Pancreas (tissue), 10 donors: ENCODE measurements at regions not wholly inside any gene's neighbourhood (a gene's known extent, or its start where the extent isn't known, plus 50 kb on each side); places are given as distances from the start of the nearest gene placed in this dataset.

Experiments
- ATAC-seq, 4 donors: fragments of 200-7000 bp; cut with Tn5 transposase; one replicate each; pipeline versions ENCODE4 v1.8.0 to v1.9.1; 2020; ENCODE audit warnings: mild to moderate bottlenecking in 4 of 4, moderate library complexity in 4 of 4
- DNase-seq, 6 donors: peaks; one replicate each; pipeline ENCODE4 v3.0.0-alpha.2; 2020
- FAIRE-seq: peaks from 2 replicates; lab custom pipeline; 2012; peaks lifted over from hg19 to GRCh38; lab: Jason Lieb, UNC
- H3K27ac ChIP-seq, 4 donors: fragments of 200-600 bp; sonication (generic); 1 replicate in 3 of 4; 2 replicates in 1 of 4; pipeline versions ENCODE4 v1.5.0 to v1.8.0; 2020
- H3K27me3 ChIP-seq, 4 donors: fragments of 200-600 bp; one replicate each; pipeline ENCODE4 v1.8.0; 2021
- H3K36me3 ChIP-seq, 3 donors: fragments of 200-600 bp; sonication (generic) in 1 of 3; one replicate each; pipeline versions ENCODE4 v1.5.0 to v1.8.0; 2020 to 2021
- H3K4me1 ChIP-seq, 3 donors: fragments of 200-600 bp; one replicate each; pipeline ENCODE4 v1.8.0; 2021
- H3K4me3 ChIP-seq, 4 donors: fragments of 200-600 bp; sonication (generic) in 2 of 4; one replicate each; pipeline versions ENCODE4 v1.5.0 to v1.8.0; 2020 to 2021
- H3K9me3 ChIP-seq, 4 donors: fragments of 200-600 bp; one replicate each; pipeline ENCODE4 v1.8.0; 2021
- WGBS, 2 donors: extraction: QIAGEN DNeasy Blood & Tissue Kit; methylation state at CpG; one replicate each; pipeline ENCODE4 v1.1.7; 2013; 5-methylcytosine and 5-hydroxymethylcytosine counted together
- intact Hi-C, 3 donors: fragments of 100-400 bp; cut with DNase I; formaldehyde crosslinking; loops; one replicate each; pipeline versions ENCODE4 v1.11.1 to v1.14.2; 2022
- TF ChIP-seq, protein P1 (sequence below), 4 donors: fragments of 200-600 bp; sonication (generic) in 3 of 4; IDR thresholded peaks; one replicate each; pipeline versions ENCODE4 v1.5.0 to v1.8.0; 2021; ENCODE audit warnings: antibody characterized with exemption in 4 of 4
- donor health status: healthy with polysubstance abuse.
- donor health status: DM: no; HTN: no; CAD: no; lungs with moderate emphysema.
- donor health status: DM: no; HTN: no; CAD: no.
- donor health status: control.
- donor health status: control.
- donor health status: Bipolar disorder and iron deficiency.
- donor health status: DM: yes; HTN: yes; CAD: no.
- donor health status: DM: no; HTN: no; CAD: no.
- donor health status: DM: no; HTN: no; CAD: no.
- donor health status: DM: yes; HTN: yes; CAD: no.

DNA sequence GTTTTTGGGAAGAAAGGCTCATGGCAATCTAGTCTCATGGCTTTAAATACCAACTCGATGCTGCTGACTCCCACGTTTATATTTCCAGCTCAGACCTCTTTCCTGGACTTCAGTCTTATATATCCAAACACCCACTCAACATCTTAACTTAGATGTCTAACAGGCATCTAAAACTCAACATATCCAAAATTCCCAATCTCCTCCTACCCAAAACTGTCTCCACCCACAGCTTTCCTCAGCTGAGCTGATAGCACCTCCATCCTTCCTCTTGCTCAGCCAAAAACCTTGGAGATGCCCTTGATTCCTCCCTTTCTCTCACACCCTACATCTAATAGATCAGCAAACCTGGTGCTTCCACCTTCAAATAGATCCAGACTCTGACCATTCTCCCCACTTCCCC, 202.5 kb downstream of the TLE3 start:
- DNase-seq, result no peak
- no peak for FAIRE-seq
- Histone ChIP-seq H3K4me3 (no peak overlapping the region), H3K9me3 (no peaks in the 10 kb centered on the region), H3K36me3 (no peaks in the 10 kb centered on the region), H3K27me3 (no peaks in the 10 kb centered on the region), H3K4me1 (no peaks in the 10 kb centered on the region), H3K27ac (no peak overlapping the region)
- WGBS, 2 donors, result 51 to 68% methylated on average over 2 of the region's 2 CpGs
- TF ChIP-seq, protein P1, sequence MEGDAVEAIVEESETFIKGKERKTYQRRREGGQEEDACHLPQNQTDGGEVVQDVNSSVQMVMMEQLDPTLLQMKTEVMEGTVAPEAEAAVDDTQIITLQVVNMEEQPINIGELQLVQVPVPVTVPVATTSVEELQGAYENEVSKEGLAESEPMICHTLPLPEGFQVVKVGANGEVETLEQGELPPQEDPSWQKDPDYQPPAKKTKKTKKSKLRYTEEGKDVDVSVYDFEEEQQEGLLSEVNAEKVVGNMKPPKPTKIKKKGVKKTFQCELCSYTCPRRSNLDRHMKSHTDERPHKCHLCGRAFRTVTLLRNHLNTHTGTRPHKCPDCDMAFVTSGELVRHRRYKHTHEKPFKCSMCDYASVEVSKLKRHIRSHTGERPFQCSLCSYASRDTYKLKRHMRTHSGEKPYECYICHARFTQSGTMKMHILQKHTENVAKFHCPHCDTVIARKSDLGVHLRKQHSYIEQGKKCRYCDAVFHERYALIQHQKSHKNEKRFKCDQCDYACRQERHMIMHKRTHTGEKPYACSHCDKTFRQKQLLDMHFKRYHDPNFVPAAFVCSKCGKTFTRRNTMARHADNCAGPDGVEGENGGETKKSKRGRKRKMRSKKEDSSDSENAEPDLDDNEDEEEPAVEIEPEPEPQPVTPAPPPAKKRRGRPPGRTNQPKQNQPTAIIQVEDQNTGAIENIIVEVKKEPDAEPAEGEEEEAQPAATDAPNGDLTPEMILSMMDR (IDR thresholded peaks at IDR 0.05), result no peak
- intact Hi-C loops, result loop anchor here in 1 of 3 donors (10.0 kb wide), 1 partner anchor 370 kb away; no protein-coding TSS in a partner anchor
- ATAC-seq, result no peak

DNA sequence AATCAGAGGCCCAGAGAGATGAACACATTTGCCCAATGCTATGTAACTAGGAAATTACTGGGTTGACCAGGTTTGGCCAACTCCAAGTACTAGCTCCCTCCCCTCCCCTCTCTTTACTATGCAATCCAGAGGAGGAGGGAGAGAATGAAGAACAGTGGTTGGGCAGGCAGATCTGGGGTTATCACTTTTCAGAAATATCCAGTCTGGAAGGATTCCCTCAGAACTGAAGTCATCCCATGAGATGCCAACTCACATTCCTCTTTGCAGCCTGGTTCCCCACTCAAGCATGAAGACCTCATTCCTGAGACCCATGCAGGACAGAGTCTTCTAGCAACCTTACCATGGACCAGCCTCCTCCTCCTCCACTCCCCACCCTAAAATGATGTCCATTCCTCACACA, 201.1 kb downstream of the TLE3 start:
- FAIRE-seq, result no peak

DNA sequence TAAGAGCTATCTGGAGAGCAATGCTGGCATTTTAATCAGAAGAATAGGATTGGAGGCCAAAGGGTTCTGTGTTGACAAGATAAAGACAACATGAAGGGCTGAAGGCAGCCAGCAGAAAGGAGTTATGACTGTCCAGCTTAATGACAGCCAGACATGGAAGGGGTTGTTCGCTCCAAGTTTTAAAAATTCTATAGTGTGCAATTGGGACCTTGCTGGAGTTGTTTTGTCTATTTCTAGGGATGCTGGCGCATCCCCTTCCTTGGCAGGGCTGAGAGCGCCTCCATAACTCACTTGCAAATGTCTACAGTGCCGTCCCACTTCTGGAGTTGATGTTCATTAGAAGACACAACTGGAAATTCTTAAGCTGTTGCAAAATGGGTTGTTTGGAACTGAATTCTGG, 200.7 kb downstream of the TLE3 start:
- ATAC-seq (no peak), FAIRE-seq (no peak), DNase-seq (no peak)
- H3K4me3 ChIP-seq, result no peak overlapping the region
- H3K9me3 ChIP-seq, result no peaks in the 10 kb centered on the region
- intact Hi-C loops, result loop anchor here in 1 of 3 donors (10.0 kb wide), 1 partner anchor 372 kb away; no protein-coding TSS in a partner anchor
- WGBS, 2 donors, result 87 to 92% methylated on average over 4 of the region's 4 CpGs
- no peaks in the 10 kb centered on the region for H3K4me1 ChIP-seq
- H3K27ac ChIP-seq, result no peak overlapping the region
- no peaks in the 10 kb centered on the region for H3K27me3 ChIP-seq
- no peaks in the 10 kb centered on the region for H3K36me3 ChIP-seq
- TF ChIP-seq, protein P1 (IDR thresholded peaks at IDR 0.05), result no peak

More for the DNA sequence above, 201.1 kb downstream of the TLE3 start:
- intact Hi-C loops, result loop anchor here in 1 of 3 donors (10.0 kb wide), 1 partner anchor 372 kb away; no protein-coding TSS in a partner anchor
- no peaks in the 10 kb centered on the region for H3K27me3 ChIP-seq
- ATAC-seq (no peak), DNase-seq (no peak)
- no peaks in the 10 kb centered on the region for H3K9me3 ChIP-seq
- no peaks in the 10 kb centered on the region for H3K36me3 ChIP-seq
- no peak overlapping the region for H3K27ac ChIP-seq
- TF ChIP-seq, protein P1 (IDR thresholded peaks at IDR 0.05), result no peak
- H3K4me1 ChIP-seq, result no peaks in the 10 kb centered on the region
- no peak overlapping the region for H3K4me3 ChIP-seq

DNA sequence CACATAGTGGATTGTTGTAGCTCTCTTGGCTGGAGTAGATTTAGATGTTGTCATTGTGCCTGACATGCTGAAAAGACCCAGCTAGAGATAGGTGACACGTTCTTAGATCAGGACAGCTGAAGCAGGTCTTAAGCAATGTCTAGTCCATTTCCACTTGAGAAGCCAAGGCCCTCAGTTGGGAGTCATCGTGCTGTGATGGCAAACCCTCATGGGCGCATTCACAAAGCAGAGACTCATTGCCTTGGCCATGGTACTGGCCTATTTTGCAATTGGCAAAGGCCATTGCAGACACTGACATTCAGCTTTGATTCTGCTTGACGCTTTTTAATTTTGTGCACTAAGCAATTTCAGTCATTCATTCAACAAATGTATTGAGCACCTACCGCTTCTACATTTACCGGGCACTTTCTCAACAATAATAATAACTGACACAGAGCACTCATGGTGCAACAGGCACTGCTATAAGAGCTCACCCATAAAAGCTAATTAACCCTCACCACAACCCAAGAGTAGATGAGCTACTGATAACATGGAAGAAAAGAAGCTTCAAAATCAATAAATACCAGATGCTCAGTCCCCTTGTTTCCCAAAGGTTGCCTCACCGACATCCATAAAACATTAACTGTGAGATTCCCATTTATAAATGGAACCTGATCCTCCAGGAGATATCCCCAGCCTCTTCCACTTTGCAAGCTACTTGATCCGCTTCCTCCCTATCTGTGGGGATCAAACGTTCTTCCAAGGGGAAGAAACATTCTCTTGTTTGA, 200.1 kb downstream of the TLE3 start:
- no peaks in the 10 kb centered on the region for H3K27me3 ChIP-seq
- intact Hi-C loops, result loop anchor here in 1 of 3 donors (10.0 kb wide), 1 partner anchor 373 kb away; no protein-coding TSS in a partner anchor
- DNase-seq (no peak), ATAC-seq (no peak), FAIRE-seq (no peak)
- no peaks in the 10 kb centered on the region for H3K4me1 ChIP-seq
- no peaks in the 10 kb centered on the region for H3K36me3 ChIP-seq
- H3K4me3 ChIP-seq, result no peak overlapping the region
- no peak overlapping the region for H3K27ac ChIP-seq
- TF ChIP-seq, protein P1 (IDR thresholded peaks at IDR 0.05), result no peak
- WGBS, 2 donors, result 74 to 75% methylated on average over 9 of the region's 9 CpGs
- no peaks in the 10 kb centered on the region for H3K9me3 ChIP-seq

DNA sequence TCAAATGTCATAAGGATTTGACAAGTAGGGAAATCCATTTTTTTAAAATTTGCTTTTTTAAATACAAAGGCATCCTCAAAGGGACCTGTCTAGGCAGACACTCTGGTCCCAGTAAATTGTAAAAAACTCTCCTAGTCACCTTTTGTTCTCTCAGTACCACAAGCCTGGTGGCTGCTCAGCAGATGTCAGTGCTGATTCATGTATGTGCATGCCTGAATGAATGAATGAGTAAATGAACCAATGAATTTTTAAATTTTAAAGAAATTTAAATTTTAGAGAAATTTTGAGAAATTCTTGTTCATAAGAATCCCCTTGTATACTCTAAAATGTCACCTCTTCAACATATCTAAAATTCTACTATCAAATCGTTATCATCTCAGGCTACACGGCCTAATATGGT, 199.5 kb downstream of the TLE3 start:
- intact Hi-C loops, result loop anchor here in 1 of 3 donors (10.0 kb wide), 1 partner anchor 373 kb away; no protein-coding TSS in a partner anchor
- ATAC-seq (no peak), FAIRE-seq (no peak), DNase-seq (no peak)
- Histone ChIP-seq H3K4me1 (no peaks in the 10 kb centered on the region), H3K4me3 (no peak overlapping the region), H3K27me3 (no peaks in the 10 kb centered on the region), H3K27ac (no peak overlapping the region), H3K36me3 (no peaks in the 10 kb centered on the region), H3K9me3 (no peaks in the 10 kb centered on the region)
- WGBS, 2 donors, result 72 to 89% methylated on average over 2 of the region's 2 CpGs
- TF ChIP-seq, protein P1 (IDR thresholded peaks at IDR 0.05), result no peak
